ENCODE measurements at regions not wholly inside any gene's neighbourhood (a gene's known extent, or its start where the extent isn't known, plus 50 kb on each side); places are given as distances from the start of the nearest gene placed in this dataset.

DNA sequence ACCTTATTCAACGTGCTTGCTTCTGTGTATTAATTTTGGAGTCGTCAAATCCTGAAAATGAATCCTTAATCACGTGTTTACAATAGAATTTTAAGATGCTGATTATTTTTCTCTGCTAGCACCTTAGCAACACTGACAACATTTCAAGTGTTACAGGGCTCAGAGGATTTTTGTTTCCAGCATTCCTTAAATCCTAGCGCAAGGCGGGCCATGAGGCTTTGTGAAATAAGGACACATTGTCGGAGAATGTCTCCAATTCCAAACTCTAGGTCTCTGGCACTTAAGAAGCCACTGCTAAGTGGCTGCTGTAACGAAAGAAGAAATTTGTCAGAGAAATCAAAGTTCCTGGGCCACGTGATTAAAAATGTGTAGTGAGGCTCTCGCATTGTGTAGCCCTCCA lies 390.9 kb upstream of the CELF2 start:
- no peak for DNase-seq
- Mint-ChIP-seq H3K36me3 (ENCODE audit: unreplicated experiment) (no peaks in the 10 kb centered on the region), H3K4me1 (ENCODE audit: low read depth, unreplicated experiment) (peaks cover 39% of the 10 kb centered on the region), H3K27ac (ENCODE audit: unreplicated experiment) (no peak overlapping the region), H3K9me3 (ENCODE audit: unreplicated experiment) (no peaks in the 10 kb centered on the region), H3K27me3 (ENCODE audit: unreplicated experiment) (peaks cover 3% of the 10 kb centered on the region), H3K4me3 (ENCODE audit: unreplicated experiment) (no peak overlapping the region)
- TF ChIP-seq, protein P1, sequence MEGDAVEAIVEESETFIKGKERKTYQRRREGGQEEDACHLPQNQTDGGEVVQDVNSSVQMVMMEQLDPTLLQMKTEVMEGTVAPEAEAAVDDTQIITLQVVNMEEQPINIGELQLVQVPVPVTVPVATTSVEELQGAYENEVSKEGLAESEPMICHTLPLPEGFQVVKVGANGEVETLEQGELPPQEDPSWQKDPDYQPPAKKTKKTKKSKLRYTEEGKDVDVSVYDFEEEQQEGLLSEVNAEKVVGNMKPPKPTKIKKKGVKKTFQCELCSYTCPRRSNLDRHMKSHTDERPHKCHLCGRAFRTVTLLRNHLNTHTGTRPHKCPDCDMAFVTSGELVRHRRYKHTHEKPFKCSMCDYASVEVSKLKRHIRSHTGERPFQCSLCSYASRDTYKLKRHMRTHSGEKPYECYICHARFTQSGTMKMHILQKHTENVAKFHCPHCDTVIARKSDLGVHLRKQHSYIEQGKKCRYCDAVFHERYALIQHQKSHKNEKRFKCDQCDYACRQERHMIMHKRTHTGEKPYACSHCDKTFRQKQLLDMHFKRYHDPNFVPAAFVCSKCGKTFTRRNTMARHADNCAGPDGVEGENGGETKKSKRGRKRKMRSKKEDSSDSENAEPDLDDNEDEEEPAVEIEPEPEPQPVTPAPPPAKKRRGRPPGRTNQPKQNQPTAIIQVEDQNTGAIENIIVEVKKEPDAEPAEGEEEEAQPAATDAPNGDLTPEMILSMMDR (IDR thresholded peaks at IDR 0.05; ENCODE audit: partially characterized antibody, unreplicated experiment) = no peak

DNA sequence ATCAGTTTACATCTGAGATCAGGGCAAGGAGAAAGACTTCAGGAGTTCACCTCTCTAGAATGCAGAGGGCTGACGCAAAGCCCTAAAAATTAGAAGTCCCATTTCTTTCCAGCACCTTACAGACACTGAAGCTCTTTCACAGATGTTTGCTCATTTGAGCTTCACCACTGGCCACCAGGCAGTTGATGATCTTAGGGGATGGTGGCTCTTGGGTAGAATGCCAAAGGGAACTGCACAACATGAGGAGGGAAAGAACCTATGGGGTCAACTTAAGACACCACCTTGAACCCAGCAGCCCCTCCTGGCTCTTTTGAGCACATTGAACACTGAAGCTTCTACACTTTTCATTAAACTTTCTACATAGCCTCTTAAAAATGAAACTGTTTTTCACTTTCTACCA lies 390.3 kb upstream of the CELF2 start:
- no peaks in the 10 kb centered on the region for H3K36me3 Mint-ChIP-seq (ENCODE audit: unreplicated experiment)
- no peak for DNase-seq
- peaks cover 3% of the 10 kb centered on the region for H3K27me3 Mint-ChIP-seq (ENCODE audit: unreplicated experiment)
- H3K27ac Mint-ChIP-seq (ENCODE audit: unreplicated experiment) = no peak overlapping the region
- TF ChIP-seq, protein P1 (IDR thresholded peaks at IDR 0.05; ENCODE audit: partially characterized antibody, unreplicated experiment) = no peak
- no peaks in the 10 kb centered on the region for H3K9me3 Mint-ChIP-seq (ENCODE audit: unreplicated experiment)
- H3K4me1 Mint-ChIP-seq (ENCODE audit: low read depth, unreplicated experiment) = peaks cover 35% of the 10 kb centered on the region
- H3K4me3 Mint-ChIP-seq (ENCODE audit: unreplicated experiment) = no peak overlapping the region

DNA sequence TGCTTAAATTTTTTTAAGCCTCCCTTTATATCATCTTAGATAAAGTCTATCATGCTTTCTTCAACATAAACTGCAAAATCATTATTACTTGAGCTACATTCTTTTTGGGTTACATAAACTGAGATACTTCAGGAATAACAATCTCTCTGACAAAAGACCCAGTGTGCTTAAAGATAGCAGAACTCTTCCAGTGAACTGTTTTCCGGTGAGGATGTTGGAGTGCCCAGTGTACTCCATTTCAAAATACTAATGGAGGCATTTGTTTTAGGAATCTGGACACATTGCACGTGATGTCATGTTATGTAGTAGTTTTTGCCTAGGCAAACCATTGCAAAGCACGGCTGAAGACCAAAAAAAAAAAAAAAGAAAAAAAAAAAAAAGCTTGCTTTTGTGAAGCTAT lies 388.2 kb upstream of the CELF2 start:
- TF ChIP-seq, protein P1 (IDR thresholded peaks at IDR 0.05; ENCODE audit: partially characterized antibody, unreplicated experiment) = no peak
- no peak overlapping the region for H3K4me3 Mint-ChIP-seq (ENCODE audit: unreplicated experiment)
- H3K36me3 Mint-ChIP-seq (ENCODE audit: unreplicated experiment) = no peaks in the 10 kb centered on the region
- peaks cover 3% of the 10 kb centered on the region for H3K27me3 Mint-ChIP-seq (ENCODE audit: unreplicated experiment)
- DNase-seq = no peak
- H3K9me3 Mint-ChIP-seq (ENCODE audit: unreplicated experiment) = no peaks in the 10 kb centered on the region
- H3K27ac Mint-ChIP-seq (ENCODE audit: unreplicated experiment) = no peak overlapping the region
- peaks cover 23% of the 10 kb centered on the region for H3K4me1 Mint-ChIP-seq (ENCODE audit: low read depth, unreplicated experiment)

DNA sequence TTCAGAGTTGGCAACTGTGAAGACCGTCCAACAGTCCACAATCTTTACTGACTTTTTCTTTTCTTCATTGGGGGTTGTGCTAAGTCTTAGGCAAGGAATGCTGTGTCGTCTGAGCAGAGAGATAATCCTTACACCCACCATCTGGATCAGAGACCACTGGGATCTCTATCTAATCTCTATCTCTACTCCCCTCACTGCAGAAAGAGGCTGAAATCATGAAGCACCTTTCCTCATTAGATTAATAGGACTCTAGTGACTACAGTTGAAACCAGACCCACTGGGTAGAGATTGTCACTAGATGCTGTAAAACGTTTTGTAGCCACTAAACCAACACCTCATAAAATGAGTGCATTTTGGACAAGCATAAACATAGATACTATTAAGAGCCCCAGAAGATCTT lies 387.4 kb upstream of the CELF2 start:
- Mint-ChIP-seq H3K4me3 (ENCODE audit: unreplicated experiment) (no peak overlapping the region), H3K4me1 (ENCODE audit: low read depth, unreplicated experiment) (peaks cover 16% of the 10 kb centered on the region), H3K36me3 (ENCODE audit: unreplicated experiment) (no peaks in the 10 kb centered on the region), H3K9me3 (ENCODE audit: unreplicated experiment) (no peaks in the 10 kb centered on the region), H3K27me3 (ENCODE audit: unreplicated experiment) (peaks cover 3% of the 10 kb centered on the region), H3K27ac (ENCODE audit: unreplicated experiment) (no peak overlapping the region)
- DNase-seq = no peak
- TF ChIP-seq, protein P1 (IDR thresholded peaks at IDR 0.05; ENCODE audit: partially characterized antibody, unreplicated experiment) = no peak

DNA sequence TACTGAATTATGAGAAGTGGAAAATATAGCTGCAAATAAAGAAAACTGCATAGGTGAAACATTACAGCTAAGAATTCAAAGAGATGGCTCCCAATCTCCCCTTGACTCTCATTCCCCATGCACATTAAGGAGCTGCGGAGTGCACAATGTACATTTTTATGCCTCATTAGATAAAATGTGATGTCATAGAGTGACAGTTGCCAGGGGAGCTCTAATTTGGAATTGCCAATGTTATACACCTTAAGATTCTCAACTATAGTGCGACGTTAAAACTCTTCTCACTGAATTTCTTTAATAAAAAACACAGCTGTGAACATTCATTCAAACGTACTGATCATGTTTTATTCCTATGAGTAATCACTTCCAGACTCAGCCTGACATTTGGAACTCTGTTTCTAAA lies 386.9 kb upstream of the CELF2 start:
- Mint-ChIP-seq H3K27ac (ENCODE audit: unreplicated experiment) (no peak overlapping the region), H3K4me1 (ENCODE audit: low read depth, unreplicated experiment) (peaks cover 13% of the 10 kb centered on the region)
- DNase-seq = no peak

More for the DNA sequence above, 386.9 kb upstream of the CELF2 start:
- no peaks in the 10 kb centered on the region for H3K9me3 Mint-ChIP-seq (ENCODE audit: unreplicated experiment)
- H3K4me3 Mint-ChIP-seq (ENCODE audit: unreplicated experiment) = no peak overlapping the region
- TF ChIP-seq, protein P1 (IDR thresholded peaks at IDR 0.05; ENCODE audit: partially characterized antibody, unreplicated experiment) = no peak
- peaks cover under 1% of the 10 kb centered on the region for H3K27me3 Mint-ChIP-seq (ENCODE audit: unreplicated experiment)
- H3K36me3 Mint-ChIP-seq (ENCODE audit: unreplicated experiment) = no peaks in the 10 kb centered on the region
